Muscle of leg (tissue), 3 donors: ENCODE measurements at regions not wholly inside any gene's neighbourhood (a gene's known extent, or its start where the extent isn't known, plus 50 kb on each side); places are given as distances from the start of the nearest gene placed in this dataset.

ENCODE experiments used
- DNase-seq: peaks from one replicate; pipeline ENCODE4 v3.0.0; 2013
- H3K27ac ChIP-seq: one replicate; pipeline ENCODE4 v1.5.1; 2013; ENCODE audit warnings: mild to moderate bottlenecking, low read length, control low read depth
- H3K27me3 ChIP-seq: one replicate; pipeline ENCODE4 v1.6.1; 2013; ENCODE audit warnings: low read length; ENCODE audit not compliant: control insufficient read depth, insufficient read depth
- H3K36me3 ChIP-seq: one replicate; pipeline ENCODE4 v1.6.1; 2013; ENCODE audit warnings: low read length; ENCODE audit not compliant: control insufficient read depth, insufficient read depth
- H3K4me1 ChIP-seq: one replicate; pipeline ENCODE4 v1.6.1; 2013; ENCODE audit warnings: low read length; ENCODE audit not compliant: control insufficient read depth, insufficient read depth
- H3K4me3 ChIP-seq: one replicate; pipeline ENCODE4 v1.5.1; 2013; ENCODE audit warnings: low read length, control low read depth
- H3K9me3 ChIP-seq: replicated peaks from 2 replicates; pipeline ENCODE4 v1.6.1; 2013; ENCODE audit warnings: low read depth, low read length; ENCODE audit not compliant: control insufficient read depth
- WGBS: methylation state at CpG from one replicate; pipeline ENCODE4 v1.1.5; 2013; ENCODE audit warnings: missing lambda C conversion rate; ENCODE audit not compliant: insufficient coverage; 5-methylcytosine and 5-hydroxymethylcytosine counted together

DNA sequence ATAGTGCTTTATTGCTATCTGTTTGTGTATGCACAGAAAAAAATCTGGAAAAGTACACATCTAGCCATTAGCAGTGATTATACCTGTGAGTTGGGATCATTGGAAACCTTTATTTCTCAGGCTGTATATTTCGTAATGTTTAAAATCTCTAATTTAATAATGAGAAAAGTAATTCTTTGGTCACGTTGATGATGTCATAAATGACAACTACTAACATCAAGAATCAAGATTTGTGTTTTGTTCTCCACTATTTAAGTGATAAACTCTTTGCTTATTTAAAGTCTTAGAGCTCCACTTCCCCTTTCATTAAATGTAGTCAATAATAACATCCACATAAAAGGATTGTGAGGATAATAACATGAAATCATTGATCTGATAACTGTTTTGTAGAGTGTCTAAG lies 126.2 kb downstream of the TMA16 start:
- WGBS = no CpG with 5 or more reads among the region's 2 CpGs
- Histone ChIP-seq H3K36me3 (no peaks in the 10 kb centered on the region), H3K9me3 (no peaks in the 10 kb centered on the region), H3K4me3 (no peak overlapping the region), H3K27ac (no peak overlapping the region), H3K27me3 (no peaks in the 10 kb centered on the region), H3K4me1 (no peaks in the 10 kb centered on the region)
- DNase-seq = no peak

DNA sequence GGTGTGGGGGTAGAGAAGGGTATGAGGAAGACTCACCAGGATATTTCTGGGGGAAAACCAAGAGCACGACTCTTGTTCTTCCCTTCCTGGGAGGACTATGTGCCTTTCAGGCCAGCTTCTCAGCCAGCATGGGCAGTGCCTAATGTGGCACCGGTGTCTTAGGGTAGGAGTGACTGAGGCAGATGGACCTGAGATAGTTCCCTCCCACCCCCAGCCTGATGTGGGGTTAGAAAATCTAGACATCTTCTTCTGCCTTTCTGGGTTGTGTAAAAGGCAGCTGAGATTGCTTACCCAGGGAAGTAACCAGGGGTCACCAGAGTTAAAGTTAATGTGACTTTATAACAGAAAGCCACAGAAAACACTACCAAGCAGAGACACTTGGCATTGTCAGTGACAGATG lies 127.3 kb downstream of the TMA16 start:
- no CpG with 5 or more reads among the region's 2 CpGs for WGBS
- no peak overlapping the region for H3K4me3 ChIP-seq
- no peaks in the 10 kb centered on the region for H3K9me3 ChIP-seq
- H3K27me3 ChIP-seq = no peaks in the 10 kb centered on the region
- H3K27ac ChIP-seq = no peak overlapping the region
- no peak for DNase-seq
- H3K36me3 ChIP-seq = no peaks in the 10 kb centered on the region
- no peaks in the 10 kb centered on the region for H3K4me1 ChIP-seq

DNA sequence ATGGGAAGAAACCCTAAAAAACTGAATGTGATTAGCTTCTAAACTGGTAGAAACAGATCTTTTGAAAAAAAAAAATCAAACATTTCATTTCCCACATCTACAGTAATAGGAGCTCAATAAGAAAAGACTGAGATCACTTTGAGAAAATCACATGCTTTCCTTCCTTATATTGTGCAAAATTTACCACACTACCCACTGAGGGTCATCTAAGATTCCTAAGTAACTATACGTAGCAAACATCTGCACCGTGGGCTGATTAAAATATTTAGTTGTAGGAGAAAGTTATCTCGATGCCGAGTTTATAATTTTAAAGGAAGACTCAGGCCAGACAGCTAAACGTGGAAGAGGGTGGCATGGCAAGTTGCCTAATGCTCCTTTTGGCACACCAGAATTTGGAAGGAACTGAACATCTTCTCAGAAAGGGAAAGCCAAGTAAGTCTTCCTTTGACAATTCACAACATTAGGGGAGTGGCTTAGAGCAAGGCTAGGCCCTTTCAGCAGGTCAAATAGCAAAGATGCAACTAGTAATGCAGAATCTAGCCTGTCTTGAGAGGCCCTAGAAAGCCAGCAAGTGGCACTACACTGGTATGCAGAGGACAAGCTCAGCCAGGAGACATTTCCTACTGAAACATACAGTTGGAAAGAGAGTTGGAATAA lies 128.0 kb downstream of the TMA16 start:
- DNase-seq = peak; percentile 16
- H3K4me3 ChIP-seq = no peak overlapping the region
- WGBS = 80% methylated on average over 3 of the region's 5 CpGs
- no peaks in the 10 kb centered on the region for H3K27me3 ChIP-seq
- no peaks in the 10 kb centered on the region for H3K4me1 ChIP-seq
- peaks cover 2% of the 10 kb centered on the region for H3K9me3 ChIP-seq
- H3K36me3 ChIP-seq = no peaks in the 10 kb centered on the region
- no peak overlapping the region for H3K27ac ChIP-seq

DNA sequence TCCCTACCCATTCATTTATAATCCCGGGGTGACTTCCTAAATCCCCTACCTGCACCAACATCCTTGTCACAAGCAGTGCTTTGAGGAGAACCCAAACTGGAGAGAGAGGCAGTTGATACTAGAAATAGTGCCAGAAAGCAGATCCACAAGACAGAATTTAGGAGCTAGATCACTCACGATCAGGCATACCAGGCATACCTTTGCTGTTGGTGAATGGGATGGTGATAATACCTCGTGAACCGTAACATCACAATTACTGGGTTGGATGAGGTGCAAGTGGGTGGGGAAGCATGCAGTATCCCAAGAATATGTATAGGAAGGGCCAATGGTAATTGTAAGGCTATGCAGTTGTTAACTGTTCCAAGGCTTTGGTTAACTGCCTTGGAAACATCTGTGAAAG lies 129.3 kb downstream of the TMA16 start:
- H3K4me1 ChIP-seq = no peaks in the 10 kb centered on the region
- H3K27me3 ChIP-seq = no peaks in the 10 kb centered on the region
- 83% methylated on average over 4 of the region's 4 CpGs for WGBS
- no peaks in the 10 kb centered on the region for H3K36me3 ChIP-seq
- H3K27ac ChIP-seq = no peak overlapping the region
- no peak for DNase-seq
- no peak overlapping the region for H3K4me3 ChIP-seq
- peaks cover 2% of the 10 kb centered on the region for H3K9me3 ChIP-seq

DNA sequence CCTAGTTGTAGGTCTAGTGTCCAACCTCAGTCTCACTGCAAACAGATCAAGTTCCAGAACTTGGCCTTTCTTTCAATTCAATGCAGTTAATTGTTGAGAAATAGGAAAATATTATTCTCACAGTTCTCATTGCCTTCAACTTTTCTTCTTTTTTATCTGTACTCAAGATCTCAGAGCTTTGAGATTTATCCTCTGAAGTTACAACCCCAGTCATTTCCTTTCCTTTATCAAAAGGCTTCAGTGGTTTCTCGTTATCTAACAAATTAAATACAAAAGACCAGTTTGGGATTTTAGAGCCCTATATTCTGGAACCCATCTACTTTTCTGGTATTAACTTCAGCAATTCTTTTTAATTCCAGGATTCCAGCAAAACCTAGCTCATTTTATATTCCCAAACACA lies 130.2 kb downstream of the TMA16 start:
- no peak for DNase-seq
- H3K9me3 ChIP-seq = peaks cover 2% of the 10 kb centered on the region
- no peak overlapping the region for H3K27ac ChIP-seq
- H3K4me1 ChIP-seq = no peaks in the 10 kb centered on the region
- no peaks in the 10 kb centered on the region for H3K27me3 ChIP-seq
- 64% methylated on average over 1 of the region's 1 CpG for WGBS
- no peak overlapping the region for H3K4me3 ChIP-seq
- H3K36me3 ChIP-seq = no peaks in the 10 kb centered on the region

DNA sequence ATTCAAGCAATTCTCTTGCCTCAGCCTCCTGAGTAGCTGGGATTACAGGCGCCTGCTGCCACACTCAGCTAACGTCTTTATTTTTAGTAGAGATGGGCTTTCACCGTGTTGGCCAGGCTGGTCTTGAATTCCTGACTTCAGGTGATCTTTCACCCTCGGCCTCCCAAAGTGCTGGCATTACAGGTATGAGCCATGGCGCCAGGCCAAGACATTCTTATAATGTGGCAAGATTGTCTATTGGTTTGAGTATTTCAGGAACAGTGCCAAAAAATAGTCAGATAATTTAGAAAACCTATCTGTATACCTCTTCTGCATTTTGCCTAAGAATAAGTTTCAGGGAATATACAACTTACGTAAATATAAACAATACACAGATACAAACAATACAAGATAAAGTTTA lies 136.8 kb downstream of the TMA16 start:
- H3K9me3 ChIP-seq = peaks cover 4% of the 10 kb centered on the region
- H3K27me3 ChIP-seq = no peaks in the 10 kb centered on the region
- no peaks in the 10 kb centered on the region for H3K4me1 ChIP-seq
- H3K4me3 ChIP-seq = no peak overlapping the region
- no peak overlapping the region for H3K27ac ChIP-seq
- 96% methylated on average over 3 of the region's 6 CpGs for WGBS
- DNase-seq = no peak
- H3K36me3 ChIP-seq = no peaks in the 10 kb centered on the region

DNA sequence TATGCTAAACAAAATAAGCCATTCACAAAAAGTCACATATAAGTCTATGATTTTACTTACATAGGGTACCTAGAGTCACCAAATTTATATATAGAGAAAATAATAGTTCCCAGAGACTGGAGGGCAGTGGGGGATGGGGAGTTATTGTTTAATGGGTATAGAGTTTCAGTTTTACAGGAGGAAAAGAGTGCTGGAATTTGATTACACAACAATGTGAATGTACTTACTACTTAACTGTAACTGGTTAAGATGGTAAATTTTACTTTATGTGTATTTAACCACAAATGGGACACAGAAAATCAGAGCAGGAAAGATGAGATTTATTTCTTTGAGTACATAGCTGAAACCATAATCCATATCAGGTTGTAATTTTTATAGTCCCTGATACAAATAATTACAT lies 144.4 kb downstream of the TMA16 start:
- H3K4me1 ChIP-seq = no peaks in the 10 kb centered on the region
- no peak overlapping the region for H3K27ac ChIP-seq
- no peaks in the 10 kb centered on the region for H3K9me3 ChIP-seq
- no peaks in the 10 kb centered on the region for H3K36me3 ChIP-seq
- no peak for DNase-seq
- no peak overlapping the region for H3K4me3 ChIP-seq
- no peaks in the 10 kb centered on the region for H3K27me3 ChIP-seq

DNA sequence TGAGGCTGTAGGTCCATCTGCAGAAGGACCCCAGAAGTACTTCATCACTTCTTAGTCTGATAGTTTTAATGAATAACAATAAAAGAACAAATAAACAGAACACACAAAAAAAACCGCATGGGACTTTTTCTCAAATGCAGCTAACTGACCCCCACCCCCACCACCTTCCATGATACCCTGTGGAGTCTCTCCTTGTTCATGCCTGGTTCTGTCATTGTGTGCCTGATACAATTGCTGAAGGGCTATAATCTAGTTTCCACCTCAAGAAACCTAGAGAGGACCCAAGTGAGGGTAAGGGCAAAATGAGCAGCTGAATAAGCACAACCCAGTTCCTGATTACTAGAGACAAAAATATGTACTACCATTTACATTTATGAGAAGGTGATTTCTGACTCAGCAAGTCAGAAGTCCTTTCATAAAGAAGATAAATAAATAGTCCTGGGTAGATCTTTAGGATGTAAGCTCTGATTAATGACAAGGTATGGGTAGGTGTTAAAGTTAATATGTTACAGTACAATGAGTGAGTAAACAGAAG lies 155.1 kb downstream of the TMA16 start:
- Histone ChIP-seq H3K4me1 (no peaks in the 10 kb centered on the region), H3K27ac (no peak overlapping the region), H3K4me3 (no peak overlapping the region), H3K9me3 (peaks cover 13% of the 10 kb centered on the region), H3K27me3 (no peaks in the 10 kb centered on the region), H3K36me3 (no peaks in the 10 kb centered on the region)
- no CpG with 5 or more reads among the region's 1 CpG for WGBS
- no peak for DNase-seq

DNA sequence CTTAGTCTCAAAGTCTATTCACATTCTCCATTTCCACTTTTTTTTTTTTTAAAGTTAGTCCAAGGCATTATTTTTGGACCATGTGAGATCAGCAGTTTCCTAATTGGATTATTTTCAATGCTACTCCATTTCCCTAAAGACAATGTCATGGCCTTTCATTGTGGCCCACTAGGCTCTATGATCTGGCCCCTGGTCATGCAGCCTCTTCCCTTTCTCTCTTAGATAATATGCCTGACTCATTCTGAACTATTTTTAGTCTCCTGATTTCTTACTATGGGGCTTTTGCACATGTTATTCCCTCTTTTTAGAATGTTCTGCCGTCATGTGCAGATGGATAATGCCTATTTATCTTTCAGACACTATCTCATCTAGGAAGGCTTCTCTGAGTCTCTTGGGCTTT lies 157.3 kb downstream of the TMA16 start:
- no peak overlapping the region for H3K4me3 ChIP-seq
- no peaks in the 10 kb centered on the region for H3K9me3 ChIP-seq
- no peak overlapping the region for H3K27ac ChIP-seq
- peak; percentile 34 for DNase-seq
- no peaks in the 10 kb centered on the region for H3K4me1 ChIP-seq
- WGBS = no CpG with 5 or more reads among the region's 1 CpG
- no peaks in the 10 kb centered on the region for H3K36me3 ChIP-seq
- no peaks in the 10 kb centered on the region for H3K27me3 ChIP-seq

DNA sequence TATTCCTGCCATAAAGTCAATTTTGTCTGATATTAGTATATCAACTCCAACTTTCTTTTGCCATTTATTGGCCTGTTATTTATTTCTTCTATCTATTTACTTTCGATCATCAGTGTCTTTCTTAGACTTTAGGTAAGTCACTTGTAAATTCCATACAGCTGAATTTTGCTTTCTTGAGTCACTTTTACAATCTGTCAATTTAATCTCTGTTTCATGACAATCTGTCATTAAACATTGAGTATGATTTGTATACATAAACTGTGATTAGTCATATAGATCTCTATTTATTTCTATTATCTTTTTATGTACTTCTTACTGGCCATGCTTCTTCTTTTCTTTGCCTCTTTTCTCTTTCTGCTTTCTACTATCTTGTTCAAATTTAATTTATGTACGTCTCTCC lies 160.1 kb downstream of the TMA16 start:
- no peaks in the 10 kb centered on the region for H3K27me3 ChIP-seq
- no peak overlapping the region for H3K4me3 ChIP-seq
- no CpG with 5 or more reads among the region's 2 CpGs for WGBS
- no peaks in the 10 kb centered on the region for H3K9me3 ChIP-seq
- no peak overlapping the region for H3K27ac ChIP-seq
- DNase-seq = no peak
- H3K36me3 ChIP-seq = no peaks in the 10 kb centered on the region
- H3K4me1 ChIP-seq = no peaks in the 10 kb centered on the region

DNA sequence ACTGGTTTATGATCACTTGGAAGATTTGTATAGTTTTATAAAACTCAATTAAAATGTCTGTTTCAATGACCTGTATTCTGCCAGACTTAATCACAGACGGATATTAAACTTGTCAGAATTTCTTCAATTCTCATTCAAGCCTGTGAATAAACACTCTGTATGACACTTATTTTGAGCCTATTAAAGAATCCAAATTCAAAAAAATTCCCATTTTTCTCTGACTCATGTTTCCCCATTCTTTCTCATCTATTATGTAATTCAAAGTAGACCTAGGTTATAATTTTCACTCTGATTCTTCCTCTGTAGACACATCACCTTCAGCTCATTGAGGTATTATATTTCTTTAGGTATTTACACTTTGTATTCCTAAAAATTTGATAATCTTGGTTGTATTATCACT lies 166.1 kb downstream of the TMA16 start:
- Histone ChIP-seq H3K27ac (no peak overlapping the region), H3K36me3 (no peaks in the 10 kb centered on the region), H3K4me1 (no peaks in the 10 kb centered on the region), H3K27me3 (no peaks in the 10 kb centered on the region), H3K9me3 (no peaks in the 10 kb centered on the region), H3K4me3 (no peak overlapping the region)
- no peak for DNase-seq
- no CpG with 5 or more reads among the region's 1 CpG for WGBS
